ENCODE measurements at regions not wholly inside any gene's neighbourhood (a gene's known extent, or its start where the extent isn't known, plus 50 kb on each side); places are given as distances from the start of the nearest gene placed in this dataset.

DNA sequence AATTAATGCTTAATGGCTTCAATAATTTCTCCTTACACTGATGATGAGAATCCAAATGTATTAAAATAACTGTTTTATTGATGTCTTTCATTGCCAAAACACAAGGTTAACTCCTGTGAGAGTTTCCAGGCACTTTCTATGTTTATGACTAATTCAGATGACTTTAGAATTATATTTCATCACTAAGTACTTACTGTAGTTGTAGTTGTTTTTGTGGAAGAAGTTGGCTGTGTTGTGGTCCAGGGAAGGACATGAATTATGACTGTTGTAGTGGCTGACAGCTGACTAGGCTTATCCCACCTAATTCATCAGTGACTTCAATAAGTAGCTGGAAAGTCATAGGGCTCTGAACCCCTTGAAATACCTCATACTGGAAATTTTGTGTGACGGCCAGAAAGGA is 254.8 kb downstream of the HGF start:
- TF ChIP-seq, protein P1, sequence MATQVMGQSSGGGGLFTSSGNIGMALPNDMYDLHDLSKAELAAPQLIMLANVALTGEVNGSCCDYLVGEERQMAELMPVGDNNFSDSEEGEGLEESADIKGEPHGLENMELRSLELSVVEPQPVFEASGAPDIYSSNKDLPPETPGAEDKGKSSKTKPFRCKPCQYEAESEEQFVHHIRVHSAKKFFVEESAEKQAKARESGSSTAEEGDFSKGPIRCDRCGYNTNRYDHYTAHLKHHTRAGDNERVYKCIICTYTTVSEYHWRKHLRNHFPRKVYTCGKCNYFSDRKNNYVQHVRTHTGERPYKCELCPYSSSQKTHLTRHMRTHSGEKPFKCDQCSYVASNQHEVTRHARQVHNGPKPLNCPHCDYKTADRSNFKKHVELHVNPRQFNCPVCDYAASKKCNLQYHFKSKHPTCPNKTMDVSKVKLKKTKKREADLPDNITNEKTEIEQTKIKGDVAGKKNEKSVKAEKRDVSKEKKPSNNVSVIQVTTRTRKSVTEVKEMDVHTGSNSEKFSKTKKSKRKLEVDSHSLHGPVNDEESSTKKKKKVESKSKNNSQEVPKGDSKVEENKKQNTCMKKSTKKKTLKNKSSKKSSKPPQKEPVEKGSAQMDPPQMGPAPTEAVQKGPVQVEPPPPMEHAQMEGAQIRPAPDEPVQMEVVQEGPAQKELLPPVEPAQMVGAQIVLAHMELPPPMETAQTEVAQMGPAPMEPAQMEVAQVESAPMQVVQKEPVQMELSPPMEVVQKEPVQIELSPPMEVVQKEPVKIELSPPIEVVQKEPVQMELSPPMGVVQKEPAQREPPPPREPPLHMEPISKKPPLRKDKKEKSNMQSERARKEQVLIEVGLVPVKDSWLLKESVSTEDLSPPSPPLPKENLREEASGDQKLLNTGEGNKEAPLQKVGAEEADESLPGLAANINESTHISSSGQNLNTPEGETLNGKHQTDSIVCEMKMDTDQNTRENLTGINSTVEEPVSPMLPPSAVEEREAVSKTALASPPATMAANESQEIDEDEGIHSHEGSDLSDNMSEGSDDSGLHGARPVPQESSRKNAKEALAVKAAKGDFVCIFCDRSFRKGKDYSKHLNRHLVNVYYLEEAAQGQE (IDR thresholded peaks at IDR 0.05; ENCODE audit: insufficient read depth in 1 of 2, low read depth in 2 of 2, low read length in 2 of 2): no peak
- TF ChIP-seq SIN3A (IDR thresholded peaks at IDR 0.05; ENCODE audit: borderline replicate concordance, insufficient read depth, low read length) (no peak), TAF1 (IDR thresholded peaks at IDR 0.05; ENCODE audit: borderline replicate concordance, insufficient read depth, low read length) (no peak), FOXP2 (optimal IDR thresholded peaks at IDR 0.05; ENCODE audit: borderline replicate concordance, extremely low read depth, extremely low read length, insufficient read depth) (no peak), POLR2AphosphoS5 (IDR thresholded peaks at IDR 0.05; ENCODE audit: low read depth, low read length) (no peak)

DNA sequence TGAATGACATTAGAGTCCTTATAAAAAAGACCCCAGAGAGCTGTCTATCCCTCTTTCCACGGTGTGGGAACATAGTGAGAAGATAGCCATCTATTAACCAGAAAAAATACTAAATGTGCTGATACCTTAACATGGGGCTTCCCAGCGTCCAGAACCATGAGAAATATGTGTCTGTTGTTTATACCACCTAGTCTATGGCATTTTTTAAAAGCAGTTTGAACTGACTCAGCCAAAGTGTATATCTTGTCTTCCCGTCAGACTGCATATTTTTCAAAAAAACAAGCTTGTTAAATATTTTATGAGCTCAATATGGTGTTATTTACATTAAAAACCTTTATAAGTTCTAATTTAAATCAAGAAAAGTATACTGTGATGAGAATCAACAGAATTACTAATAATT is 255.3 kb downstream of the HGF start:
- TF ChIP-seq SIN3A (IDR thresholded peaks at IDR 0.05; ENCODE audit: borderline replicate concordance, insufficient read depth, low read length): no peak
- TF ChIP-seq, protein P1 (IDR thresholded peaks at IDR 0.05; ENCODE audit: insufficient read depth in 1 of 2, low read depth in 2 of 2, low read length in 2 of 2): no peak
- TF ChIP-seq POLR2AphosphoS5 (IDR thresholded peaks at IDR 0.05; ENCODE audit: low read depth, low read length): no peak
- no peak for TF ChIP-seq TAF1 (IDR thresholded peaks at IDR 0.05; ENCODE audit: borderline replicate concordance, insufficient read depth, low read length)
- TF ChIP-seq FOXP2 (optimal IDR thresholded peaks at IDR 0.05; ENCODE audit: borderline replicate concordance, extremely low read depth, extremely low read length, insufficient read depth): no peak

DNA sequence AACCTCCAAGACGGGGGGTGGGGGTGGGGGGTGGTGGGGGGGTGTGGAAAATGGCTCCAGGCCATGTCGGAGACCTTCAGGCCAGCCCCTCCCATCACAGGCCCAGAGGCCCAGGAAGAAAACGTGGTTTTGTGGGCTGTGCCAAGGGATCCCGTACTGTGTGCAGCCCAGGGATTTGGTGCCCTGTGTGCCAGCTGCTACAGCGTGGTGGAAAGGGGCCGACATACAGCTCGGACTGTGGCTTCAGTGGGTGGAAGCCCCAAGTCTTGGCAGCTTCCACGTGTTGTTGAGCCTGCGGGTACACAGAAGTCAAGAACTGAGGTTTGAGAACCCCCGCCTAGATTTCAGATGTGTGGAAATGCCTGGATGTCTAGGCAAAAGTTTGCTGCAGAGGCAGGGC is 259.7 kb downstream of the HGF start:
- TF ChIP-seq POLR2AphosphoS5 (IDR thresholded peaks at IDR 0.05; ENCODE audit: low read depth, low read length) (no peak), SIN3A (IDR thresholded peaks at IDR 0.05; ENCODE audit: borderline replicate concordance, insufficient read depth, low read length) (no peak), TAF1 (IDR thresholded peaks at IDR 0.05; ENCODE audit: borderline replicate concordance, insufficient read depth, low read length) (no peak), FOXP2 (optimal IDR thresholded peaks at IDR 0.05; ENCODE audit: borderline replicate concordance, extremely low read depth, extremely low read length, insufficient read depth) (no peak)
- TF ChIP-seq, protein P1 (IDR thresholded peaks at IDR 0.05; ENCODE audit: insufficient read depth in 1 of 2, low read depth in 2 of 2, low read length in 2 of 2): no peak

DNA sequence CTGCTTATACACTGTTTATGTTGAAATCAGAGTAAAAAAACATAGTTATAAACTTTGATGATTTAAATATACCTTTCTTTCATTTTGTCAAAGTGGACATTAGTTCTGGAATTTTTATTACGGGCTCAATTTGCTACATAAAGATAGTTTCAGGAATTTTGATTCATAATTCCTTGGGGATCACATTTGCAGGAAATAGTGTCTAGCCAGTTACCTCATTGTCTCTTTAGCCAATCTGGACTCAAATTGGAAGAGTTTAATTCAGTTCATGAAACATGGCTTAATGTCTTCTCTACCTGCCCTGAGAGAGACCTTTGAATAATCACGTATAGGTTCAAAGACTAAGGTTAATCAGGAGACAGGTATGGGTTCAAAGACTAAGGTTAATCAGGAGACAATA is 262.6 kb downstream of the HGF start:
- TF ChIP-seq POLR2AphosphoS5 (IDR thresholded peaks at IDR 0.05; ENCODE audit: low read depth, low read length) (no peak), SIN3A (IDR thresholded peaks at IDR 0.05; ENCODE audit: borderline replicate concordance, insufficient read depth, low read length) (no peak), FOXP2 (optimal IDR thresholded peaks at IDR 0.05; ENCODE audit: borderline replicate concordance, extremely low read depth, extremely low read length, insufficient read depth) (no peak)
- TF ChIP-seq, protein P1 (IDR thresholded peaks at IDR 0.05; ENCODE audit: insufficient read depth in 1 of 2, low read depth in 2 of 2, low read length in 2 of 2): no peak

DNA sequence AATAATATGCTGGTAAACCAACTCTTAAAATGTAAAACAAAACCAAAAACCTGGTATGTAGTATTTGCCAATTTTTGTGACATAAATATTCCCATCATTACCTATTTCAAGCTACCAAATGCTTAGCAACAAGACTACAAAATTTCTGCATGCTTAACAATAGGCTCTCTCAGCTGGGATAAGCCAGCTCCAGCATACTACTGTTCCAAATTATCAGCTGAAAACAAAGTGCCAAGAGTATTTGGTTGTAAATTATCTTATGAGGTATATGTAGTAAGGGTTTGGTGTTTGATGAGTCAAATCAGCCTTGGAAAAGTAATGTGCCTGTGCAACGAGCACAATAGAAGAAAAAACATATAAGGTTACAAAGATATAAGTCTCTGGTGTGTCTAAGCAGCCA is 263.2 kb downstream of the HGF start:
- TF ChIP-seq, protein P1 (IDR thresholded peaks at IDR 0.05; ENCODE audit: insufficient read depth in 1 of 2, low read depth in 2 of 2, low read length in 2 of 2): no peak
- TF ChIP-seq SIN3A (IDR thresholded peaks at IDR 0.05; ENCODE audit: borderline replicate concordance, insufficient read depth, low read length) (no peak), FOXP2 (optimal IDR thresholded peaks at IDR 0.05; ENCODE audit: borderline replicate concordance, extremely low read depth, extremely low read length, insufficient read depth) (no peak), POLR2AphosphoS5 (IDR thresholded peaks at IDR 0.05; ENCODE audit: low read depth, low read length) (no peak), TAF1 (IDR thresholded peaks at IDR 0.05; ENCODE audit: borderline replicate concordance, insufficient read depth, low read length) (no peak)

Measured in PFSK-1 (cell line).